Thoracic aorta (tissue), 2 donors: ENCODE measurements at regions not wholly inside any gene's neighbourhood (a gene's known extent, or its start where the extent isn't known, plus 50 kb on each side); places are given as distances from the start of the nearest gene placed in this dataset.

Source experiments
- ATAC-seq: fragments of 150-250 bp; one replicate; pipeline ENCODE4 v1.8.0; 2017; ENCODE audit warnings: low read depth; ENCODE audit not compliant: insufficient number of reproducible peaks, low FRiP score
- DNase-seq: peaks from one replicate; pipeline ENCODE4 v3.0.0-alpha.2; 2020; ENCODE audit warnings: low spot score
- H3K27ac ChIP-seq, 2 donors: fragments of 200-600 bp; sonication (generic); 1 replicate in 1 of 2; 2 replicates in 1 of 2; pipeline ENCODE4 v1.5.1; 2016; ENCODE audit warnings: mild to moderate bottlenecking in 2 of 2, moderate library complexity in 2 of 2
- H3K27me3 ChIP-seq: fragments of 200-600 bp; sonication (generic); replicated peaks from 2 replicates; pipeline ENCODE4 v1.6.0; 2016; ENCODE audit warnings: mild to moderate bottlenecking; ENCODE audit not compliant: insufficient read depth
- H3K36me3 ChIP-seq: fragments of 200-600 bp; sonication (generic); one replicate; pipeline ENCODE4 v1.5.1; 2016
- H3K4me1 ChIP-seq, 2 donors: fragments of 200-600 bp; sonication (generic); 1 replicate in 1 of 2; 2 replicates in 1 of 2; pipeline versions ENCODE4 v1.5.1 to v1.6.0; 2016; ENCODE audit warnings: low read depth in 2 of 2, mild to moderate bottlenecking in 1 of 2; ENCODE audit not compliant: control insufficient read depth in 1 of 2
- H3K4me3 ChIP-seq: fragments of 200-600 bp; sonication (generic); 2 replicates; pipeline ENCODE4 v1.5.1; 2016; ENCODE audit warnings: mild to moderate bottlenecking
- H3K9me3 ChIP-seq: fragments of 200-600 bp; sonication (generic); 2 replicates; pipeline ENCODE4 v1.5.1; 2016
- TF ChIP-seq, protein P1 (sequence below): fragments of 200-600 bp; sonication (generic); IDR thresholded peaks from one replicate; pipeline ENCODE4 v1.5.1; 2019; ENCODE audit warnings: antibody characterized with exemption

DNA sequence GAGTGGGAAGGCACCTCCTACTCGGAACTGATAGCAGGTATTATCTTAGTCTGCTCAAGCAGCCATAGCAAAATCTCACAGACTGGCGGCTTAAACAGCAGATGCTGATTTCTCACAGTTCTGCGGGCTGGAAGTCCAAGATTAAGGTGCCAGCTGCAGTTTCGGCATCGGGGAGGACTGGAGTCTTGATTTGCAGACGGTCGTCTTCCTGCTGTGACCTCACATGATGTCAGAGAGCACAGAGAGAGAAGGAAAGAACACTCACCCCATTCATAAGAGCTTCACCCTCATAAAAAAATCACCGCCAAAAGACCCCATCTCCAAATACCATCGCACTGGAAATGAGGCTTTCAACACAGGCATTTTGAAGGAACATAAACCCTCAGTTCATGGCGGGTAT lies 216.5 kb upstream of the PITRM1 start:
- ATAC-seq = no peak
- TF ChIP-seq, protein P1, sequence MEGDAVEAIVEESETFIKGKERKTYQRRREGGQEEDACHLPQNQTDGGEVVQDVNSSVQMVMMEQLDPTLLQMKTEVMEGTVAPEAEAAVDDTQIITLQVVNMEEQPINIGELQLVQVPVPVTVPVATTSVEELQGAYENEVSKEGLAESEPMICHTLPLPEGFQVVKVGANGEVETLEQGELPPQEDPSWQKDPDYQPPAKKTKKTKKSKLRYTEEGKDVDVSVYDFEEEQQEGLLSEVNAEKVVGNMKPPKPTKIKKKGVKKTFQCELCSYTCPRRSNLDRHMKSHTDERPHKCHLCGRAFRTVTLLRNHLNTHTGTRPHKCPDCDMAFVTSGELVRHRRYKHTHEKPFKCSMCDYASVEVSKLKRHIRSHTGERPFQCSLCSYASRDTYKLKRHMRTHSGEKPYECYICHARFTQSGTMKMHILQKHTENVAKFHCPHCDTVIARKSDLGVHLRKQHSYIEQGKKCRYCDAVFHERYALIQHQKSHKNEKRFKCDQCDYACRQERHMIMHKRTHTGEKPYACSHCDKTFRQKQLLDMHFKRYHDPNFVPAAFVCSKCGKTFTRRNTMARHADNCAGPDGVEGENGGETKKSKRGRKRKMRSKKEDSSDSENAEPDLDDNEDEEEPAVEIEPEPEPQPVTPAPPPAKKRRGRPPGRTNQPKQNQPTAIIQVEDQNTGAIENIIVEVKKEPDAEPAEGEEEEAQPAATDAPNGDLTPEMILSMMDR = no peak
- H3K9me3 ChIP-seq = no peaks in the 10 kb centered on the region
- H3K27me3 ChIP-seq = no peaks in the 10 kb centered on the region
- DNase-seq = no peak
- H3K27ac ChIP-seq = no peak overlapping the region
- no peaks in the 10 kb centered on the region for H3K4me1 ChIP-seq
- no peaks in the 10 kb centered on the region for H3K36me3 ChIP-seq
- H3K4me3 ChIP-seq = no peak overlapping the region

DNA sequence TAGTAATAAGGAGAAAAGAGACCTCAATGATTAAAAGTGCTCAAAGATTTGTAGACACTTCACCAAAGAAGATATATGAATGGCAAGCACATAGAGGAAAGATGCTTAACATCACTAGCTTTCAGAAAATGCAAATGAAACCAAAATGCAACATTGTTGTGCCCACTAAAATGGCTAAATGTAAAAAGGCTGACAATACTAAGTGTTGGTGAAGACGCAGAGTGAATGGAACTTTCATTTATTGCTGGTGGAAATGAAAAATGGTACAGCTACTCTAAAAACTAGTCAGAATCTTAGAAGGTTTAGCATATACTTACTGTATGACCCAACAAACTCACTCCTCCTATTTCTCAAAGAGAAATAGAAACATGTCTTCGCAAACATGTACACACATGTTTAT lies 212.9 kb upstream of the PITRM1 start:
- TF ChIP-seq, protein P1 = no peak
- Histone ChIP-seq H3K36me3 (no peaks in the 10 kb centered on the region), H3K27me3 (no peaks in the 10 kb centered on the region), H3K4me1 (no peaks in the 10 kb centered on the region), H3K9me3 (no peaks in the 10 kb centered on the region), H3K27ac (no peak overlapping the region), H3K4me3 (no peak overlapping the region)
- ATAC-seq = no peak
- no peak for DNase-seq

DNA sequence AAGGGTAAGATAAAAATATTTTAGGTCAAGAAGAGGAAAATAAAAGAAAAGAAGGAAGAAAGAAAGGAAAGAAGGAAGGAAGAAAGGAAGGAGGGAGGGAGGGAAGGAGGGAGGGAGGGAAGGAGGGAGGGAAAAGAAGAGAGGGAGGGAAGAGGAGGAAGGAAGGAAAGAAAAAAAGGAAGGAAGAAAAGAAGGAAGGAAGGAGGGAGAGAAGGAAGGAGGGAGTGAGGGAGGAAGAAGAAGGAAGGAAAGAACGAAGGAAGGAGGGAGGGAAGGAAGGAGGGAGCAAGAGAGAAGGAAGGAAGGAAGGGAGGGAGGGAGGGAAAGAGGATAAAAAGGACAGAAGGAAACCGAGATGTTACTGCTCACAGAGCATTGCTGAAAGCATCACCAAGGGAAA lies 209.5 kb upstream of the PITRM1 start:
- H3K9me3 ChIP-seq = no peaks in the 10 kb centered on the region
- H3K4me1 ChIP-seq = no peaks in the 10 kb centered on the region
- H3K27me3 ChIP-seq = no peaks in the 10 kb centered on the region
- no peaks in the 10 kb centered on the region for H3K36me3 ChIP-seq
- DNase-seq (no peak), ATAC-seq (no peak)
- H3K27ac ChIP-seq = no peak overlapping the region
- H3K4me3 ChIP-seq = no peak overlapping the region
- TF ChIP-seq, protein P1 = no peak

DNA sequence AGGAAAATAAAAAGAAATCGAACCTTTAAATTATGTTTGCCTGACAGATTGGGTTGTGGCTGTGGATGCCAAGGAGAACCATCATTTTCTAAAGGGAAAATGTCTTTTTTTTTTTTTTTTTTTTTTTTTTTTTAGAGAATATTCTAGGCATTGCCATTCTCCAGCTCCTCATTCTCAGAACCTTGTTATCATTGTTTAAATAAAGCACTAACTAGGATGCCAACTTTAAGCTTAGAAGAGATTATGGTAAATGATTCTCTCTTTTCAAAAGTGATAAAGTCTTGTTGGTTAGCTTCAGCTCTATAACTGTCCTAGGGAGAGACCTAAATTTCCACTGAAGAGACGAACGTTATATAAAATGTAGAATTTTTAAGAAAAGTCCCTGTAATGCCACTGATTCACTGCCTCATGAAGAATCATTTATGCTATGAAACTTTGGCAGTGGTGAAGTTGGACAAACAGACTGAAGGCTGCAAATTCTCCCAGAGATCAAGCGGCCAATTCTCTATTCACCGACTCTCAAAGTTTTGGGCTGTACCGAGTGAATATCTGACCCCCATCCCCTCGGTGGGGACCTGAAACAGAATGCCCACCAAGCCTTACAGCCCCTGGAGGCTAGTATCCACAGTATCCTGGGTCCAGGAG lies 207.9 kb upstream of the PITRM1 start:
- no peak for DNase-seq
- no peak overlapping the region for H3K27ac ChIP-seq
- no peaks in the 10 kb centered on the region for H3K9me3 ChIP-seq
- ATAC-seq = no peak
- no peaks in the 10 kb centered on the region for H3K4me1 ChIP-seq
- H3K27me3 ChIP-seq = no peaks in the 10 kb centered on the region
- no peaks in the 10 kb centered on the region for H3K36me3 ChIP-seq
- H3K4me3 ChIP-seq = no peak overlapping the region
- TF ChIP-seq, protein P1 = no peak

DNA sequence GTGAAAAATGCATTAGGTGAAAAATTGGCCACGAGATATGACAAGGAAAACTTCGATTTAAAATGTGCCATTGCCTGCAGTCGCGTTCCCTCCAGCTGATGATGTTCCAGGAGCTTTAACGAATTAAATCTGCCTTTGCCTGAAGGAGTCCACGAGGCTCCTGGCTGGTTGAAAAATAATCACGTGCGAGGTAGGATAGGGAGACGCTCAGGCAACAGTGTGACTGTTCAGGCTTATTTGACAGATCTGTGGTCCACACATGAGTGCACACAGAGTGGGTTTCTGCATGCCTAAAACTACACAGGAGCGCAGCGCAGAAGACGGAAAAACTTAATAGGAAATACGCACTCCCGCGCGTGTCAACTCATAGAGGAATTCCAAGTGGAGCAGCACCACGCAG lies 204.0 kb upstream of the PITRM1 start:
- no peak overlapping the region for H3K4me3 ChIP-seq
- TF ChIP-seq, protein P1 = no peak
- no peak overlapping the region for H3K27ac ChIP-seq
- no peaks in the 10 kb centered on the region for H3K27me3 ChIP-seq
- ATAC-seq (no peak), DNase-seq (no peak)
- no peaks in the 10 kb centered on the region for H3K36me3 ChIP-seq
- peaks cover 8 to 11% of the 10 kb centered on the region in 2 donors for H3K4me1 ChIP-seq
- no peaks in the 10 kb centered on the region for H3K9me3 ChIP-seq
